Kasumi-1 (cell line): ENCODE measurements at regions not wholly inside any gene's neighbourhood (a gene's known extent, or its start where the extent isn't known, plus 50 kb on each side); places are given as distances from the start of the nearest gene placed in this dataset.
"Not testable (repeated sequence)": the region's sequence is repeated elsewhere in the genome, so short reads cannot be mapped to it uniquely, and the experiment has no call there.

ENCODE experiments used
- DNase-seq, 2 experiments: peaks; one replicate each; lab custom pipeline; 2025; lab: John Stamatoyannopoulos, UW

- not testable (repeated sequence) for DNase-seq
These were observed 64.5 kb downstream of the SLC30A10 start for GRCh38 chr1:219863816-219864215.

GRCh38 chr1:219862366-219862765, 66.0 kb downstream of the SLC30A10 start:
- no peak for DNase-seq

- no peak for DNase-seq
These were observed 69.4 kb downstream of the SLC30A10 start for GRCh38 chr1:219858980-219859379.

GRCh38 chr1:219847215-219847855, 81.0 kb downstream of the SLC30A10 start:
- DNase-seq: no peak

- not testable (repeated sequence) for DNase-seq
These were observed 88.8 kb downstream of the SLC30A10 start for GRCh38 chr1:219839595-219839994.

DNA sequence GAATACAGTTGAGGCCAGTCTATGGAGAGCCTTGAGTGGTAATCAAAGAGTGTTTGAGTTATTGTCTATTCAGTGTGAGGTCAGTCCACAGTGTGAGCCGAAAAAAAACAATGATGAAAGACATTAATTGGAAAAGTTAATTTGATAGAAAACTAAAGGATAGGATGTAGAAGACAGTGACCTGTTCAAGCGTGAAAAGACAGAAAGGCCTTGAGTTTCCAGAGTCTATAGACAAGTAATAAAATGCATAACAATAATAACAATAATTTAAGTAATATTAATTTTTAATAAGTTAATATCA, 90.4 kb downstream of the SLC30A10 start:
- DNase-seq: no peak

GRCh38 chr1:219837274-219837993, 90.9 kb downstream of the SLC30A10 start:
- peak; percentile 83 to 90 for DNase-seq

- DNase-seq: no peak
These were observed 93.9 kb downstream of the SLC30A10 start for GRCh38 chr1:219834314-219834917.

GRCh38 chr1:219833214-219833815, 95.0 kb downstream of the SLC30A10 start:
- DNase-seq: no peak

DNA sequence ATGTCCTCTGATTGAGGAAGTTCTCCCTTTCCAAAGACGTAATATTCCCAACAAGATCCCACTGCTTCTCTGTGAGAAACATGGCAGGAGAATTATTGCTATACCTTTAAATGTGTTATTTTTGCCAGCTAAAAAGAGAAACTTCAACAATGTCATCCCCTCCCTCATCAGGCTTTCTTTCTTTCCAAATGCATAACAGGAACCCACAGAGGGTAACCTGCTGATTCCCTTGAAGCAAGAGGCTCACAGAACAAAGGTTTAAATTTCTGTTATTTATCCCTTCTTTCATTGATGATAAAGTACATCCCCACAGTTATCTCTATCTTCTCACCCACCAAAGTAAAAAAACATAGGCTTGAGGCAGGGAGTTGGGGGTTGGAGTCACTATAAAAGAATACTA, 102.1 kb downstream of the SLC30A10 start:
- no peak for DNase-seq

GRCh38 chr1:219825355-219825754, 103.0 kb downstream of the SLC30A10 start:
- no peak for DNase-seq

DNA sequence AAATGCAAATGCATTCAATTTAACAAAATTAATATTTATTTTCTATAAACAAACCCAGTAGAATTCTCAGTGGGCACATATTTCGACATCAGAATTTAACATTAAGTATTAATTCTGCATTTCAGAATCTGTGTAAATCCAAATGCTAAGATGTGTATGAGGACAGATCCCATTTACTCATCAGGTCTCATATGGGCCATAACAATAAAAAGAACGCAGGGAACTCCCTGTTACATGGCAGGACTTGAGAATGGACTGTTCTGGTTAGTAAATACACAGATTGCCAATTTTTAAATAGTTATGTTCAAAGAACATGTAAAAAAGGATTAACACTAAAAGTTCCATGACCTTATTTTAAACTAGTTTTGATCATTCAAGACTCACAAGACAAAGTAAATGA, 104.0 kb downstream of the SLC30A10 start:
- DNase-seq: no peak

DNA sequence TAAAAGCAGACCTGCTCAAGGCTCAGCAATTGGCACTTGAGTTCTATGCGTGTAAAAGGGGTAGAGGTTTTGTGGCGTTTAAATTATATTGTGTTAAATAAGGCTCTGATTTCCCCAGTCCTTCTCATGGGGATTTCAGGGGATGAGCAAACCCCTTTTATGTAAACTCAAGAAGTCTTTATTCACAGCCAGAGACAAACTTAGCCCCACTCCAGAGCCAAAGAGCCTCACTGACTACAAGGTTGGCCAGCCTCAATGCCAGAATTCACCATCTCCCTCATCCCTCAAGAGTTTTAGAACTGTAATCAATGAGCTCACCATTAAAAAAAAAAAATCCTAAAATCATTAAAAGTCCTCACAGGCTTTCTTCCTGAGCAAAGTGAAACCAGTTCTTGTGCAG, 107.8 kb downstream of the SLC30A10 start:
- no peak for DNase-seq

- DNase-seq: no peak
These were observed 110.4 kb downstream of the SLC30A10 start for GRCh38 chr1:219817914-219818313.

DNA sequence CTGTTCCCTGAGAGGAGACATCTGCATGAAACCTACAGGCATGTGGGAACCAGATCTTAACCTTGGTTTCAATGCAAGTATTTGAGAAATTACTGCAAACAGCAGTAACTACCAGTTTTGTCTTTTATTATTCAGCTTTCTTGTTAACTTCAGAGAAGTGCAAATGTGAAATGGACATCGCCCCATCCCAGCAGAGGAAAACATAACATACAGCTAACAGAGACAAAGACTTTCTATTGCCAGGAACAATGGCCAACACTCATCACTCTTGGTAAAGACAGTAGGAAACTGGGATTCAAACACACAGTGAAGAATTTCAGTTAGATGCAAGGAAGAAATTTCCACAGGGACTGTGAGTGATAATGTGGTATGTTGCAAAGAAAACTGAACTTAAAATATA, 115.1 kb downstream of the SLC30A10 start:
- no peak for DNase-seq

GRCh38 chr1:219812491-219813203, 115.7 kb downstream of the SLC30A10 start:
- peak; percentile 82 to 86 for DNase-seq

GRCh38 chr1:219812086-219812485, 116.3 kb downstream of the SLC30A10 start:
- no peak for DNase-seq

- no peak for DNase-seq
These were observed 117.9 kb downstream of the SLC30A10 start for GRCh38 chr1:219810451-219810850.

GRCh38 chr1:219808790-219809189, 119.6 kb downstream of the SLC30A10 start:
- no peak for DNase-seq

GRCh38 chr1:219806642-219807041, 121.7 kb downstream of the SLC30A10 start:
- no peak for DNase-seq

DNA sequence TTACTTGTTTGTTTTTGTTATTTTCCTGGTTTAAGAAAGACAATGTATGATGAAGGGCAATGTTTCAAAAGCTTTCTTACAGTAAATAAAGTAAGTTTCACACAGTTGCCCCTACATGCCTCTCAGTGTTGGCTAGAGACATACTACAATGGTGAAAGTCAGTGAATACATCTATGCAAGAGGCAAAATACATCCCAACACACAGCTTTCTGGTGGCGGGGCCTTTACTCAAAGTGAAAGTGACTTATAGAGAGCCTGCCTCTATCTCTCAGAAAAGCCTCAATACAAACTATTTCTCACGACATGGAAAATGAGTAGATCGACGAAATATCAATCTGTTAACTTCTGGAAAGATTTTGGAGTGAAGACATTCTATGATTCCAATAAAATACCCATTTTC, 122.3 kb downstream of the SLC30A10 start:
- no peak for DNase-seq

GRCh38 chr1:219805191-219805590, 123.2 kb downstream of the SLC30A10 start:
- DNase-seq: no peak
